ENCODE measurements at regions not wholly inside any gene's neighbourhood (a gene's known extent, or its start where the extent isn't known, plus 50 kb on each side); places are given as distances from the start of the nearest gene placed in this dataset.

GRCh38 chr20:24273251-24273650, 196.2 kb upstream of the SYNDIG1 start:
- Histone ChIP-seq H3K9ac (ENCODE audit: low read depth in 1 of 2, low read length in 2 of 2) (no peak overlapping the region), H3K9me3 (ENCODE audit: control insufficient read depth in 4 of 4, low read length in 3 of 4) (peaks cover 0 to 4% (median 0%) of the 10 kb centered on the region in 4 donors), H3K27ac (ENCODE audit: low read depth in 1 of 2, low read length in 2 of 2) (no peak overlapping the region), H3K4me3 (ENCODE audit: low read depth in 1 of 3, low read length in 3 of 3) (no peak overlapping the region), H3K4me1 (ENCODE audit: control insufficient read depth in 4 of 4, insufficient read depth in 4 of 4, low read length in 3 of 4) (no peaks in the 10 kb centered on the region), H3K27me3 (ENCODE audit: control insufficient read depth in 4 of 4, insufficient read depth in 4 of 4, low read length in 3 of 4) (peaks cover 0 to 3% (median 0%) of the 10 kb centered on the region in 4 donors), H3K36me3 (ENCODE audit: control insufficient read depth in 4 of 4, insufficient read depth in 3 of 4, low read depth in 1 of 4, low read length in 3 of 4) (no peaks in the 10 kb centered on the region)
- no peak for TF ChIP-seq HNF4A (conservative IDR thresholded peaks at IDR 0.05)
- TF ChIP-seq REST (IDR thresholded peaks at IDR 0.05), result no peak
- DNase-seq (ENCODE audit: low spot score), result no peak

GRCh38 chr20:24261351-24261750, 208.1 kb upstream of the SYNDIG1 start:
- Histone ChIP-seq H3K4me1 (ENCODE audit: control insufficient read depth in 4 of 4, insufficient read depth in 4 of 4, low read length in 3 of 4) (no peaks in the 10 kb centered on the region), H3K36me3 (ENCODE audit: control insufficient read depth in 4 of 4, insufficient read depth in 3 of 4, low read depth in 1 of 4, low read length in 3 of 4) (no peaks in the 10 kb centered on the region), H3K4me3 (ENCODE audit: low read depth in 1 of 3, low read length in 3 of 3) (no peak overlapping the region), H3K27me3 (ENCODE audit: control insufficient read depth in 4 of 4, insufficient read depth in 4 of 4, low read length in 3 of 4) (no peaks in the 10 kb centered on the region), H3K27ac (ENCODE audit: low read depth in 1 of 2, low read length in 2 of 2) (no peak overlapping the region), H3K9me3 (ENCODE audit: control insufficient read depth in 4 of 4, low read length in 3 of 4) (no peaks in the 10 kb centered on the region), H3K9ac (ENCODE audit: low read depth in 1 of 2, low read length in 2 of 2) (no peak overlapping the region)
- no peak for DNase-seq (ENCODE audit: low spot score)
- TF ChIP-seq NR2F2 (IDR thresholded peaks at IDR 0.05) (no peak), MAX (IDR thresholded peaks at IDR 0.05) (no peak), CTCF (IDR thresholded peaks at IDR 0.05; ENCODE audit: low read depth, low read length, missing input control) (no peak), TAF1 (conservative IDR thresholded peaks at IDR 0.05) (no peak), HNF4A (conservative IDR thresholded peaks at IDR 0.05) (no peak), FOXA1 (IDR thresholded peaks at IDR 0.05) (no peak), ZBTB33 (IDR thresholded peaks at IDR 0.05) (no peak)
- WGBS, result 70% methylated on average over 3 of the region's 3 CpGs

GRCh38 chr20:24257171-24257570, 212.3 kb upstream of the SYNDIG1 start:
- Histone ChIP-seq H3K27me3 (ENCODE audit: control insufficient read depth in 4 of 4, insufficient read depth in 4 of 4, low read length in 3 of 4) (peaks cover 0 to 4% (median 0%) of the 10 kb centered on the region in 4 donors), H3K27ac (ENCODE audit: low read depth in 1 of 2, low read length in 2 of 2) (no peak overlapping the region), H3K9me3 (ENCODE audit: control insufficient read depth in 4 of 4, low read length in 3 of 4) (no peaks in the 10 kb centered on the region), H3K9ac (ENCODE audit: low read depth in 1 of 2, low read length in 2 of 2) (no peak overlapping the region), H3K4me3 (ENCODE audit: low read depth in 1 of 3, low read length in 3 of 3) (no peak overlapping the region), H3K4me1 (ENCODE audit: control insufficient read depth in 4 of 4, insufficient read depth in 4 of 4, low read length in 3 of 4) (no peaks in the 10 kb centered on the region), H3K36me3 (ENCODE audit: control insufficient read depth in 4 of 4, insufficient read depth in 3 of 4, low read depth in 1 of 4, low read length in 3 of 4) (no peaks in the 10 kb centered on the region)
- 96% methylated on average over 3 of the region's 3 CpGs for WGBS
- no peak for DNase-seq (ENCODE audit: low spot score)
- TF ChIP-seq ZBTB33 (IDR thresholded peaks at IDR 0.05) (no peak), SP1 (IDR thresholded peaks at IDR 0.05) (no peak), FOXA1 (IDR thresholded peaks at IDR 0.05) (no peak), TAF1 (conservative IDR thresholded peaks at IDR 0.05) (no peak), JUND (IDR thresholded peaks at IDR 0.05) (no peak), MAX (IDR thresholded peaks at IDR 0.05) (no peak), NR2F2 (IDR thresholded peaks at IDR 0.05) (no peak), HNF4G (IDR thresholded peaks at IDR 0.05) (no peak), CTCF (IDR thresholded peaks at IDR 0.05; ENCODE audit: low read depth, low read length, missing input control) (no peak), YY1 (IDR thresholded peaks at IDR 0.05) (no peak), FOXA2 (IDR thresholded peaks at IDR 0.05) (no peak), ATF3 (IDR thresholded peaks at IDR 0.05) (no peak), HNF4A (conservative IDR thresholded peaks at IDR 0.05) (no peak), EGR1 (IDR thresholded peaks at IDR 0.05; ENCODE audit: low read depth in 2 of 2) (no peak)
